Activated CD4-positive, alpha-beta T cell treated with anti-CD3 and anti-CD28 coated beads, Interleukin-2, amount 50 U/mL, for 24 hours (primary cell): ENCODE measurements at regions not wholly inside any gene's neighbourhood (a gene's known extent, or its start where the extent isn't known, plus 50 kb on each side); places are given as distances from the start of the nearest gene placed in this dataset.

Experiments used
- DNase-seq, 2 donors: peaks; one replicate each; pipeline ENCODE4 v3.0.0-alpha.2; 2020; ENCODE audit warnings: low read depth in 1 of 2, low spot score in 1 of 2

DNA sequence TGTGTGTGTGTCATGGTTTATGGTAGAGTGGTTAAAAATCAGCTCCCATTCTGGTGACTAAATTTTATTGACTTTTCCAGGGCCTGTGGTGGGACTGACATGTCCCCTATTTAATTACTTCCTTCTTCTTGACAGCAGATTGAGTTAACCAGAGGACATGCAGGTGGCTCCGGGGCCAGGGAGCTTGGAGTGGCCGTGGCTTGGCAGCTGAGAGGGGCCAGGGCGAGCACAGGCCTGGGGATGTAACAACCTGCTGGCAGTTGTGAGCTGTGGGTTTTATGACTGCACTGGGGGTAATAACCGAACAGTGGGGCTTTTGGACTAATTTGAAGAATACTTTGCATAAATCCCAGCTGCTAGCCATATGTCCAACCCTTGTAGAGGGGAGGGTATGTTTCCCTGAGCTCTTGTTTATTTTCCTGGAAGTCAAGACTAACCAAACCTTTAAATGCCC, 186.0 kb downstream of the MID1IP1 start:
- no peak for DNase-seq

DNA sequence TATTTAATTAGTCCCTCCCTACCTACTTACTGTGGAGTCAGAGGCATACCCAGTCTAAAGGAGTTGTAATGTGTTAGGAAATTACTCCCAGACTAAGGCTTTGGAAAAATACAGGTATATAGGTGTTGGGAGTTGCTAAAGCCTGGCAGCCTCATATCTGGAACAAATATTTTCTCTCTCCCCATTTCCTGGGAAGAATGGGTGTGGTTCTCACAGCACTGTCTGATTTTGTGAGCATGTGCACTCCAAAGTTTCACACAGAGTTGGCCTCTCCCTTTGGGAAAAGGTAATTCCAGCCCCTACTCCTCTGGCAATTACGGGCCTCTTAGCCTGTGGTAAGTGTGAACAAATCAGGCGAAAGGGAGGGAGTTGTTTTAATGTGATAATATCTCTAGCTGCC, 187.0 kb downstream of the MID1IP1 start:
- DNase-seq, result no peak

DNA sequence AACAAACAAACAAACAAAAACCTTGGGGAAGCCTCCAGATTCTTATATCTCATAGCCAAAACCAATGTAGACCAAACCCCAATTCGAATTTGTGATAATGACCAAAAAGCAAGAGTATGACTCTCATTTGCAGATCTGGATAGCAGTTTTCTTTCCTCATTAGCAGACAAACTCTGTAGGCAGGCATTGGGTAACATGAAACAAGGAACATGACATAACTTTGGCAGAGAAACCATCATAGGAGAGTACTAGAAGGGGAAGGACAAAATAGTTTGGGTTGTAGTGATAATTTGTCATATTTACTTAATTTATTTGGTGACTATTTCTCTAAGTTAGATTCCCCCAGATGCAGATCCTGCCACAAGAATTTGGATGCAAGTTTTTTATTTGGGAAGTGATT, 187.8 kb downstream of the MID1IP1 start:
- DNase-seq, result no peak

DNA sequence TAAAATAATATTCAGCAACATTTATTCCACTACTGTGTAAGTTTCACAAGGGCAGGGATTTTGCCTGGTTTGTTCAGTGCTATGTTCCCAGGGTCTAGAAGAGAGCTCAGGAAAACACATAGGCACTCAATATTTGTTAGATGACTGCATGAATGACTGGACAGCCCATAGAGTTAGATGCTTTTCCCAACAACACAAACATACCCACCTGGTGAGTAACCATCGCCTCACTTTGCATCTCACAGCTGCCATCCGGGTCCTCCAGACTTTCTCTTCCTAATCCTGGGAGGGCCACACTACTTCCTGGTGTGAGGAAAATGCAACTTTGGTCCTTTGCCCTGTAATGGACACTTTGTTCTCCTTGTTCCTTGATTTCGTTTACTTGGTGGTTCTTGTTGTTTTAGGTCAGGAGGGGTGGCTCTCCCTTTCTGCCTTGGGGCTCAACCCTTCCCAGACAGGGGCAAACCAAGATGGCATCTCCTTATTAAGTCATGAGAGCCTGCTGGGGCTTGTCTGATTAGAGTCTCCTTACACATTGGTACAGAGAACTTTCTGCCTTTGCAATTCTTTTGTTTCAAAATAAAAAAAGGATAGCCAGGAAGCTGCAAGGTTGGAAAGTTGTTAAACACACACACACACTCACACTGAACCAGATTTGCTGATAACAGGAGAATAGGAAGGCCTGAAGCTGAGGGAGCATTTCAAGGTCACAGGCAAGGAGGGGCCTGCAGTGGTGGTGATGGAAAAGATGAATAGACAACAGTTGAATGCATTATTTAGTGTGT, 190.6 kb downstream of the MID1IP1 start:
- no peak for DNase-seq

DNA sequence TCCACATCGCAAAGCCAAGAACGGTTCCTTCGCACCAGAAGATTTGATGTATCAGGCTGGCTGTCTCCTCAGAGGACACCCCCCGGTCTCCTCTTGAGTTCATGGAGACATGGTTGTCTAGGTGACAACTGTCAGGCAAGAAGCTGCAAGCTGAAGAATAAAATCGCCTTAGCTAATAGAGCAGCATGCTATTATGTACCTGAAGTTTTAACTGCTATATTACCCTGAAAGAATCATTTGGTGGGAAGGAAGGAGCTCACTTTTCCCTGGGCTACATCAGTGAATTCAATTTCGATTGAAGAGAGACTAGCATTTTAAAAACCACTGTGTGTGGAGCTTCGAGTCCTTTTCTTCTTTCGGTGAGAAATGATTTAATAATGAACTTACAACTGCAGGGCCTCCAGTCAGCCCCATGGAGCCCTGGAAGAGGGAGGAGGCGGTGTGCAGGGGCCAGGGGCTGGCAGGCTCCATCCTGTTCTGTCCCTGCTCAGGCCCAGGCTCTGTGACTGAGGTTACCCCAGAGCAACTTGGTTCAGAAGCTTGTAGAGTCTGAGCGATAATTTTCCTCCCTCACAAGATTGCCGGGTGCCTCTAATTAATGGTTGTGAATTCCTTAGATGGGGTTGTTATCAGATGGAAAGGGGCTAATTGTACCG, 191.3 kb downstream of the MID1IP1 start:
- no peak for DNase-seq

DNA sequence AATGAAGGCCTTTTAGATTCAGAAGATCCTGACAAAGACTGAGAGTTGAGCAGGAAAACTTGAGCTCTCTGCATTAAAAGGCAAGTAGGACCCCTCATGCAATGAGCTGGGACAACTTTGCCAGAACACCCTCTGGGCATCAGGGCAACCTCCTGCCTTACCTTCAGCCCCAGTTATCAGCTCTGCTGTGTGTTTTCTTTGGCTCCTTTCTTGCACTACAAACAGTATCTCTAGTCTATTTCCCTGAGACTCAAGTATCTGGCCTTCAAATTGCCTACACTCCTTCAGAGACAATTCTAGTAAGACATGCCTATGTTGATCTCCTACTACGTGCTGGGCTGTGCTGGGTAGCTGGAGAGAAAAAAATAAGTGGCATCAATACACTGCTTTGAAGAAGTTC, 192.2 kb downstream of the MID1IP1 start:
- no peak for DNase-seq

DNA sequence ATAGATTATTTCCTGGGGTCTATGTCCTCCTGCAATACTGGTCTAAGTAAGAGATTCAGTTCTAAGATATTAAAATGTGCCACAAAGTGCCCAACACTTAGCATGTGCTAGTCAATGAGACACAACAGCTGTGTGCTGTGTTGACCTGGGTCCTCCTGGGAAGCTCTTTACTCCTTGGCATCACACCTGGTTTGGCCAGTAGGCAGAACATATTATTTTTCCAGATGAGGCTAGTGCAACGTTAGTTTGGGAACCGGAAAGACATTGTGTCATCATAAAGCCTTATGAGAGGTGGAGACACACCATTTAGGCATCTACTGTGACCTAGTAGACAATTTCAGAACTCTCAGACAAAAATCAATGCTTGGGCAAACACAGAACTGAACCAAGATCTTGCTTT, 197.8 kb downstream of the MID1IP1 start:
- DNase-seq, result no peak

DNA sequence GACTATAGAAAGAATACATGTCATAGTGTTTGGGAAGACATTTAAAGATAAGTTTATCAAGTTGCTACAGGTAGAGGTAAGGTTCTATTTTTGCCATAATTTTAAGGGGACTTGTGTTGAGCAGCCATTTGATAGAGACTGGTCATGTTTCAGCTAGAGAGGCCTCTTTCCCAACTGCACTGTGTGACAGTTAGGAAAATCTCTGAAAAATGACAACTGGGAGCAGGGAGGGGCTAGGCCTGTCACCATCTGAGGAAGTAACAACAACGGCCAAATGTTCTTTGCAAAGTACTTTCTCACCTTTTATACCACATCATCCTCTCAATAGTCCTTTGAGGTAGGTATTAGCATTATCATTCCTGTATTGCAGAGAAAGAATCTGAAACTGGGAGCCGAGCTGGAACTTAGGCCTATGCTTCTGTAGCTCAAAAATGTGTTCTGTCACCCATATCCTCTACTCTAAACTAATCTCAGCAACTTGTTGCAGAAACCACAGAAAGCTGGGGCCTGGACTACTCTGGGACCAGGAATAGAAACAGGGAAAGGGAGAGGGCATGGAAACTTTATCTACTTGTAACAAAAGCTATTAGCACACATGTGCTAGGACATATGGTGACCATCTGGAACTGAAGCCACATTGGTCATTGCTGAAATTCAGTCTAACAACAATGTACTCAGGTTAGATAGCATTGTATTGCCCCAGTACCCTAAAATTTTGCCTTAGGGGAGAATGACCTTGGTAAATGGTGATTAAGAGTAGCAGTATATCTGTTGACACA, 198.9 kb downstream of the MID1IP1 start:
- no peak for DNase-seq

DNA sequence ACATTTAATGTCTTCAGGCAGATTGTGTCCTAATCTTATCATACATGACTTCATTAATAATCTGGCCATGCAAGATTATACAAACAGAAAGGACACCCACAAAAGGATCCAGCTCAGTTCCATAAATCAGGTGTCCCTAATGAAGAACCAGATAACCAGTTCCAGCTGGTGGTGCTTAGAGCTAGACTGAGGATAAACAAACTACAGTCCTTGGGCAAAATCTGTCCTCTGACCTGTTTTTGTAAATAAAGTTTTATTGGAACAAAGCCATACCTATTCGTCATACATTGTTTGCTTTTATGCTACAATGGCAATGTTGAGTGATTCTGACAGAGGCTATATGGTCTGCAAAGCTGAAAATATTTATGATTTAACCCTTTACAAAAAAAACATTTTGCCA, 199.5 kb downstream of the MID1IP1 start:
- DNase-seq, result no peak

DNA sequence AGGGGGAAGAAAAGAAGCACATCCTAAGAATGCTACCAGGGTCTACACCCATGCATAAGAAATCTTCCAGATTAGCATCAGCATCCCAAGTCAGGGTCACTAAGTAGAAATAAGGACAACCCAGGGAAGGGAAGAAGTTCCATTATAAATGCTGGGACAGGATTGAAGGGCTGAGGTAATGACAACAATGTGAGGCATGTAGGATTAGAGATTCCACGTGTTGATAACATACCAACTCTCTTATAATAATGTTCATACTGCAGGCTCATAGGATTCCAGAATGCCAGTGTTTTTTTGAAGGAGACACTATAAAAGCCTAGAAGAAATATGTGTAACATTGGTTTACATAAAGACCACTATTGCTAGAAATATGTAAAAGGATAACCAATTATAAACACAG, 201.2 kb downstream of the MID1IP1 start:
- no peak for DNase-seq

DNA sequence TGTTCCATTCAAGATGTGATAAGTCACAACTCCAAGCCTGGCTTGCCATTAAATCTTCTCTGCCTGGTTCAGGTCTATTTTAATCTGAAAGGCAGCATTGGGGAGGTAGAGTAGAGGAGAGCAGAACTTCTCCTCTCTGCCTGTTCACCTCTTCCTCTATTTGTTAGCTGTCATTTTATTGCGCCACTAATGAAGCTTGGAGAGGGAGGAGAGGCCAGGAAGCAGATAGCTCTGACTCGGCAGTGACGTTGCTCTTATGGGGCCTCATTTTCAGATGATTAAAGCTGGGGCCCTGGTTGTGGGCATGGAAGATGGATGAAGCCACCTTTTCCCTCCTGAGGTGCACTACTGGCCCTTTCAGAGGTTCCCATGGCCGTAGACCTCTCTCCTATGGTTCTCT, 207.3 kb downstream of the MID1IP1 start:
- DNase-seq, result no peak

DNA sequence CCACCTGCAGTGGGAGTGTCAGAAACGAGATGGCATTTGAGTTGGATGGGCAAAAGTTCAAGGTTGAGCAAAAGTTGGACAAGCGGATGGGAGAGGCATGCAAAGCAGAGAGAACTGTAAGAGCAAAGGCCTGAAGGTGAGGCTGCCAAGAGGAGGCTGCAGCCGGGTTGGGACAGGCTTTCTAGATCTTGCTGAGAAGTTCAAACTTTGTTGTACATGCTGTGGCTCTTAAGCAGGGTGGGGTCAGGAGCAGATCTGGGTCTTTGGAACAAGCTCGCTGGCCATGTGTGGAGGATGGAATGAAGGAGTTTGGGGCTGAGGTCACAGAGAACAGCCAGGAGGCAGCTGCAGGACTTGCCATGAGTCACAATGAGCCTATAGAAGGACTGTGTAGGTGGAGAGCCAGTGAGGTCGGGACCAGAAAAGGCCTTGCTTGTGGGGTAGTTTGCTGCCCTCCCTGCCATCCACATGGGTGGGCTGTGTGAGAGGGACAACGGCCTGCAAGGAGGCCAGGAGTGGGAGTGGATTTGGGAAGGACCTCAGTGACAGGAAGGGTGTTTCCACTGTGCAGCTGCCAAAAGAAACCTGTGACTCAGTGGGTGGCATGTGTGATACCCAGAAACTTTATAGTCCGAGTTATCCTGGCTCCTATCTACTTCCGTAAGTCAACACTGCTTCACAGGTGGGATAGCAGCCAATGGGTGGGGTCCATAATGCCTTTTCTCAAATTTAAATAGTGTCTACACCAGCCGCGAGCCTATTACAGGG, 210.4 kb downstream of the MID1IP1 start:
- no peak for DNase-seq

DNA sequence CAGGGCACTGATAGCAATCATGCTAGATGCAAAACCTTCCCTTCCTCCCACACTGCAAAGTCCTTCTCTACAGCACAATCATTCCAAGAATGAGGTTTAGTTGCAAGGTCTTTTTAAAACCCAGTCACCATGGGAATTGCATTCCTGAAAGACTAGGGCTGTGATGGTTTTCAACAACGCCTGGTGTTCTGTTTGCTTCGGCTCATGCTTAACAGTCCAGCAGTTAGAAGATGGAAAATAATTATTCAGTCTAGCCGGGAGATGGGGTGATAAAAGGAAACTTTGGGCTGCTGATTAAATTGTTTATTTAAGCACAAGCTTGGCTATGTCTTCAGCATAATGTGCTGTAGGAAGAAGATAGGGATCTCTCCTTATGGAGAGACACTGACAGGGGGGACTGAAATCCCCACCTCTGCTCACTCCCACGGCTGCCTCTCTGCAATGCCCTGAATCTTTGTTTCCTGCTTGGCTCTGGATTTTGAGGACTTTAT, 211.4 kb downstream of the MID1IP1 start:
- DNase-seq, result no peak

DNA sequence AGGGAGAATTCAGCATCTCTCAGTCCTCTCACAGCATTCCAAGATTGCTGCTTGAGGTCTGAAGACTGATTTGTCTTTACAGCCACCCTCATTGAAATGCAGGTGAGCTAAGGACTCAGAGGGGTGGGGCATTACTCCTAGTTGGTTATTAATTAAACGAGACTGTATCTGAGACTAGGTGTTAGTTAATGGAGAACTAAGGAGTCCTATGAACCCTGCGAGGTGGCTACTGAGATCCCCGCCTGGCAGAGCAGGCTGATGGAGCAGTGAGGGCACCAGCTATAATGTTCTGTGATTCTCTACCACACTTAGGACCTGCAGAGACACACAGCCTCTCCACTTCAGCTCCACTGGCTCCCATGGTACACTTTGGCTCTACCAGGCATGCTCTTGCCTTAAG, 215.3 kb downstream of the MID1IP1 start:
- no peak for DNase-seq

DNA sequence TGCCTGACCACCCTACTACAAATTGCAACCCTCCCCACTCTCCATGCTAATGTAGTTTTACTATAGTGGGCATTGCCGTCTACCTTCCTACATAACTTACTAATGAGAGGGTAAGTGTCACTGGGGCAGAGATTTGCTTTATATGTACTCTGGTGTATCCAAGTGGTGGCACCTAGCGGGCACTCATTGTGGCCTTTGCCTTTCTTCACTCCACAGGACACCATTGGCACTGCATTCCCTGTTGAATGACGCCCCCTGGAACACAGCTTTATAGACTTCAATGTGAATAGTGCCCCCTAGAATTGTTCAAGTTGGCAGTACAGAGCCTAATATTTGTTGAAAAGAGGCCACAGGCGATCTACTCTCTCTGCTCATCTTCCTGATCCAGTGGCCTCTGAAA, 215.8 kb downstream of the MID1IP1 start:
- no peak for DNase-seq

DNA sequence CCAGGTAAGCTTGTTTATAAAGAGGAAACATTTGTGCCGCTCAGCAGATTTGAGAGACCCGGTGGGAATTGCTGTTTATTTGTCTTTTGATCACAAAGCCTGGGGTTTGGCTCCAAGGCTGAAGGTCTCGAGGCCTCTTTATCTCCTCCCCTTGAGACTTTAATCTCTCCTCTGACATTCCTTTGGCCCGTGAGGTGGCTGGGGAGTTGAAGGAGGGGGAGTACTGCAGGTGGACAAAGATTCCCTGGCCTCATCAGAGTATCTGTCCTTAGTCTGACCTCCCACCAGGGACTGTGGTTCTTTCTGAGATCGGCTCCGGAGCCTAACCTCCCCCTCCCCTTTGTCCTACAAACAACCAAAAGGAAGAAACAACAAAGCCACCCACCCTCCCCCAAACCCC, 216.5 kb downstream of the MID1IP1 start:
- DNase-seq, result no peak

DNA sequence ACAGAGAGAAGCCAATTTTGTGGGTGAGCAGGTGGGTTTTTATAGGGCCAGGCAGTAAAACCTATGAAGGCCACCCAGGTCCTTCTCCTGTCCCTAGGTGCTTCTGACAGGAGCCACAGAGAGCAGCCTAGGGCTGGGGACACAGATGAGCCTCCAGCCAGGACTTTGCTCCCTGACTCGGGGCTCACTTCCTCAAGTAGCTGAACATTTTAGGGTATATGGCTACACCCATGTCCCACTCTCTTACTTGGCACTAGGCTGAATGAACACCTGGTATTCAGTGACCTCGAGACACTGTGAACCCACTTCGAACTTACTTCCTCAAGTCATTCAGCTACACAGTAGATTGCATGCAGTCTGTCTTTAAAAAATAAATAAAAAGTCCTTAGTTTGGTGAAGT, 217.3 kb downstream of the MID1IP1 start:
- DNase-seq, result no peak

DNA sequence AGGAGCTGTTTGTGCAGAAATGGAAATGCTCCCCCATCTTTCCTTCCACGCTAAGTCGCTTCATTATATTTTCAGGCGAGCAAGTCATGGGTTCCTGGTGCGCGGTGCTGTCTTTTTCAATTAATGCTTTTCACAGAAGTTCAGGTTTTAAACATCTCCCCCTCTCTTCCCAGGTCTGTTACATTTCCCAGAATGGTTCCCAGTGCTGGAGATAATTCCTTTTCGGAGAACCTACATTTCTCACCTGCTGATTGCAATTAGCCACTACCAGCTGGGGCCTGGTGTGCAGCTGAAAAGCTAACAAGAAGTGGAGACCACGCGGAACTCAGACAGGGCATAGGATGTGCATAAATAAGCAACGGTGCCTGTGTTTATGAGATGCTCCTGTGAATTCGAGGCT, 217.8 kb downstream of the MID1IP1 start:
- no peak for DNase-seq

DNA sequence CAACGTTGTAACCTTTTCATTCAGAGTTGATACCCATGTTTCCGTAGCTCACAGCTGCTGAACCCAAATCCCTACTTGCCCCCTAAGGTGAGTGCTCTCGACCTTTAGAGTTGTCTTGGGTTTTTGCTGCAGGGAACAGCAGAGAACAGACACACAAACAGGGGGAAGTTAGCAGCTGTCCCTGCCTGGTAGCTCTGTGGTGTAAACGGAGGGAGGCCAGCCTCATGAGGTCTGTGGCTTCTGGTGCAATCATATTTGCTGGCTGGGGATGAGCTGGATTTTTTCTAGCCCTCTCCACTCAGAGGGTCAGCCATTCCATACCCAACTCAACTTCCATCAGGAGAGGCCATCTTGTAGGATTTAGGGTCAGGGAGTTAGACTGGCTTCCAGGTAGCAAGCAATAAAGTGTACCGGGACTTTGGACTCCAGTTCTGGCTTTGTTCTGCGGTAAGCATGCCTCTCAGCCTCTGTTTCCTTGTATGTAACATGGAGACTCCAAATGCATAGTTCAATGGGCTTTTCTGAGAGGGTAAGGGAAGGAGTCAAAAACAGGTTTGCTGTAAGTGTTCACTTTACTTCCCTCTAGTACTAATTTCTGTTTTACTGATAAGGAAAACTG, 218.9 kb downstream of the MID1IP1 start:
- no peak for DNase-seq

DNA sequence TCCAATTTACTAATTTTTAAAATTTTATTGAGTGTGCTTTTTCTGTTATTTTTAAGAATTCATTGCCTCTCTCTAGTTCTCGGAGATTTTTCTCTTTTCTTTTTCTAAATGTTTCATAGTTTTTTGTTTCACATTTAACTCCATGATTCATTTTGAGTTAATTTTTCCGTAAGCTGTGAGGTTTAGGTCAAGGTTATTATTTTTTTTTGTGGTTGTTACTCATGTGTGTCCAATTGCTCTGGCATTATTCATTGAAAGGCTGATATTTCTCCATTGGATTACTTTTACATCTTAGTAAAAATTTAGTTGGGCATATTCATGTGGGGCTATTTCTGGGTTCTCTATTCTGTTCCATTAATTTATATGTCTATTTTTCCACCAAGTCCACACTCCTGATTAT, 220.8 kb downstream of the MID1IP1 start:
- DNase-seq, result no peak

DNA sequence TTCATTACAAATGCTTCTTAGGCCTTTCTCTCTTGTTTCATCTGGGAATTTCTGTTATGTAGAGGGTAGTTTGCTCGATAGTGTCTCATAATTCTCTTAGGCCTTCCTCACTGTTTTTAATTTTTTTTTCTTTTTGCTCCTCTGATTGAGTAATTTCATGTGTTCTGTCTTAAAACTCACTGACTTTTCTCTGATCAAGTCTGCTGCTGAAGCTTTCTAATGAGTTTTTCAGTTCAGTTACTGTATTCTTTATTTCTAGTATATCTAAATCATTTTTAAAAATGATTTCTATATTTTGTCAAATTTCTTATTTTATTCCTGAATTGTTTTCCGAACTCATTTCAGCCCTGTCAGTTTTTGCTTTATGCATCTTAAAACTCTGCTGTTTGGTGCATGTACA, 228.0 kb downstream of the MID1IP1 start:
- DNase-seq, result no peak
